ENCODE measurements at regions not wholly inside any gene's neighbourhood (a gene's known extent, or its start where the extent isn't known, plus 50 kb on each side); places are given as distances from the start of the nearest gene placed in this dataset.

DNA sequence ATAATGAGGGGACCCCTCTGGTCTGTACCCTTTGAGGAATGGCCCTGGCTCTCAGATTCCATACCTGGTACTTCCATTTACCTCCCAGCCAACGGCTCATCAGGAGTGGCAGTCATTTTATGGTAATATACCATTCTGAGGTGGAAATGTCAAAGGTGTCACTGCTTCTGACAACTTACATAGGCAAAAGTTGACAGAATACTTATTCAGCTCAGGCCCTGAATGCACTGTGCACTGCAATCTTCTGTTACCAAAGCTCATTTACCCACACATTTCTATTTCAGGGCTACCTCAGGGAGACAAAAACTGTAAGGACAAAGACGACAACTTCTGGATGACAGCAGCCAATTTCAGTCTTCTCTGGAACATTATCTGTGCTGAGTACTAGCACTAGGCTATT, 212.2 kb upstream of the TMEM260 start:
- TF ChIP-seq POLR2A (IDR thresholded peaks at IDR 0.05): no peak
- TF ChIP-seq, protein P1, sequence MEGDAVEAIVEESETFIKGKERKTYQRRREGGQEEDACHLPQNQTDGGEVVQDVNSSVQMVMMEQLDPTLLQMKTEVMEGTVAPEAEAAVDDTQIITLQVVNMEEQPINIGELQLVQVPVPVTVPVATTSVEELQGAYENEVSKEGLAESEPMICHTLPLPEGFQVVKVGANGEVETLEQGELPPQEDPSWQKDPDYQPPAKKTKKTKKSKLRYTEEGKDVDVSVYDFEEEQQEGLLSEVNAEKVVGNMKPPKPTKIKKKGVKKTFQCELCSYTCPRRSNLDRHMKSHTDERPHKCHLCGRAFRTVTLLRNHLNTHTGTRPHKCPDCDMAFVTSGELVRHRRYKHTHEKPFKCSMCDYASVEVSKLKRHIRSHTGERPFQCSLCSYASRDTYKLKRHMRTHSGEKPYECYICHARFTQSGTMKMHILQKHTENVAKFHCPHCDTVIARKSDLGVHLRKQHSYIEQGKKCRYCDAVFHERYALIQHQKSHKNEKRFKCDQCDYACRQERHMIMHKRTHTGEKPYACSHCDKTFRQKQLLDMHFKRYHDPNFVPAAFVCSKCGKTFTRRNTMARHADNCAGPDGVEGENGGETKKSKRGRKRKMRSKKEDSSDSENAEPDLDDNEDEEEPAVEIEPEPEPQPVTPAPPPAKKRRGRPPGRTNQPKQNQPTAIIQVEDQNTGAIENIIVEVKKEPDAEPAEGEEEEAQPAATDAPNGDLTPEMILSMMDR (IDR thresholded peaks at IDR 0.05): no peak
- H3K27ac ChIP-seq: no peak overlapping the region
- intact Hi-C loops (cut with DNase I; ENCODE audit: low total_unique reads): no loop called here
- DNase-seq: no peak
- no peaks in the 10 kb centered on the region for H3K4me1 ChIP-seq
- H3K4me3 ChIP-seq: no peak overlapping the region
- no peaks in the 10 kb centered on the region for H3K36me3 ChIP-seq (ENCODE audit: low read depth, missing control alignments)
- 89 to 95% methylated on average over 2 of the region's 2 CpGs for WGBS, 2 donors
- no peaks in the 10 kb centered on the region for H3K9me3 ChIP-seq
- H3K27me3 ChIP-seq: no peaks in the 10 kb centered on the region

DNA sequence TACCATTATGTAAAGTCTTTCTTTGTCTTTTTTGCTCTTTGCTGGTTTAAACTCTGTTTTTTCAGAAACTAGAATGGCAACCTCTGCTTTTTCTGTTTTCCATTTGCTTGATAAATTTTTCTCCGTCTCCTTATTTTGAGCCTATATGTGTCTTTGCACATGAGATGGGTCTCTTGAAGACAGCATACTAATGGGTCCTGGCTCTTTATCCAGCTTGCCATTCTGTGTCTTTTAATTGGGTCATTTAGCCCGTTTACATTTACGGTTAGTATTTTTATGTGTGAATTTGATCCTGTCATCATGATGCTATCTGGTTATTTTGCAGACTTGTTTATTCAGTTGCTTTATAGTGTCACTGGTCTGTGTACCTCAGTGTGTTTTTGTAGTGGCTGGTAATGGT, 207.9 kb upstream of the TMEM260 start:
- intact Hi-C loops (cut with DNase I; ENCODE audit: low total_unique reads): no loop called here
- Histone ChIP-seq H3K27me3 (no peaks in the 10 kb centered on the region), H3K4me1 (no peaks in the 10 kb centered on the region), H3K36me3 (ENCODE audit: low read depth, missing control alignments) (no peaks in the 10 kb centered on the region), H3K9me3 (no peaks in the 10 kb centered on the region), H3K27ac (no peak overlapping the region), H3K4me3 (no peak overlapping the region)
- TF ChIP-seq, protein P1 (IDR thresholded peaks at IDR 0.05): no peak
- TF ChIP-seq POLR2A (IDR thresholded peaks at IDR 0.05): no peak
- WGBS, 2 donors: 91 to 95% methylated on average over 3 of the region's 3 CpGs
- no peak for DNase-seq

DNA sequence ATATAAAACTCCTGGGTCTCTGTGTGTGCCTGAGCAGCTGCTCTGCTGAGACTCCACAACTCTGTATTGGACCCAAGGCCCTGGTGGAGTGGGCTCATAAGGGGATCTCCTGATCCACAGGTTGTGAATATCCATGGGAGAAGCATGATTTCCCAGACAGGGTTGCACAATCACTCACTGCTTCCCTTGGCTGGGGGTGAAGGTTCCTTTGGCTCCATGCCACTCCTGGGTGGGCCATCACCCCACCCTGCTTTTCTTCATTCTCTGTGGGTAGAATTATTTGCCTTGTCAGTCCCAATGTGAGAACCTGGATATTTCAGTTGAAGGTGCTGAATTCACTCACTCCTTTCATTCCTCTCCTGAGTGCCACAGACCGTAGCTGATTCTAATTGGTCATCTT, 205.2 kb upstream of the TMEM260 start:
- Histone ChIP-seq H3K36me3 (ENCODE audit: low read depth, missing control alignments) (no peaks in the 10 kb centered on the region), H3K4me1 (no peaks in the 10 kb centered on the region), H3K9me3 (no peaks in the 10 kb centered on the region), H3K27me3 (no peaks in the 10 kb centered on the region), H3K4me3 (no peak overlapping the region), H3K27ac (no peak overlapping the region)
- TF ChIP-seq, protein P1 (IDR thresholded peaks at IDR 0.05): no peak
- no peak for TF ChIP-seq POLR2A (IDR thresholded peaks at IDR 0.05)
- intact Hi-C loops (cut with DNase I; ENCODE audit: low total_unique reads): no loop called here
- 92 to 97% methylated on average over 1 of the region's 1 CpG for WGBS, 2 donors
- DNase-seq: no peak

DNA sequence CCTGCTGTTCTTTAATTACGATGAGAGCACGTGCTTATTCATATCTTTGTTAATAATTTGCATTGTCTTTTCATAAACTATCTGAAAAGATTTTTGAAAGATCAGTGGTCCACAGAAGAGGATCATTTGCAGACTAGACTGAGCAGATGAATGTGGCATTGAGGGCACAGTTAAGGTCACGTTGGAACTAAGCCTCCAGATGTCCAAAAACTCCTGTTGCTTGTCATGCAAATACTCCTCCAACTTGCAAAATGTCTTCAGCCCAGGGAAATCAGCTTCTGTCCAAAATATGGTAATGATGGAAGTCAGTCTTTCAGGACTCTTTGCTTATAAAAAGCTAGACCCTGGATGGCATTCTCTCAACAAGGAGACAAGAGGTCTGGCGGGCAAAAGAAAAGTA, 201.6 kb upstream of the TMEM260 start:
- Histone ChIP-seq H3K27me3 (no peaks in the 10 kb centered on the region), H3K27ac (no peak overlapping the region), H3K9me3 (no peaks in the 10 kb centered on the region), H3K4me3 (no peak overlapping the region), H3K36me3 (ENCODE audit: low read depth, missing control alignments) (no peaks in the 10 kb centered on the region), H3K4me1 (no peaks in the 10 kb centered on the region)
- WGBS, 2 donors: 80 to 86% methylated on average over 4 of the region's 4 CpGs
- DNase-seq: no peak
- intact Hi-C loops (cut with DNase I; ENCODE audit: low total_unique reads): no loop called here
- no peak for TF ChIP-seq POLR2A (IDR thresholded peaks at IDR 0.05)
- TF ChIP-seq, protein P1 (IDR thresholded peaks at IDR 0.05): no peak

DNA sequence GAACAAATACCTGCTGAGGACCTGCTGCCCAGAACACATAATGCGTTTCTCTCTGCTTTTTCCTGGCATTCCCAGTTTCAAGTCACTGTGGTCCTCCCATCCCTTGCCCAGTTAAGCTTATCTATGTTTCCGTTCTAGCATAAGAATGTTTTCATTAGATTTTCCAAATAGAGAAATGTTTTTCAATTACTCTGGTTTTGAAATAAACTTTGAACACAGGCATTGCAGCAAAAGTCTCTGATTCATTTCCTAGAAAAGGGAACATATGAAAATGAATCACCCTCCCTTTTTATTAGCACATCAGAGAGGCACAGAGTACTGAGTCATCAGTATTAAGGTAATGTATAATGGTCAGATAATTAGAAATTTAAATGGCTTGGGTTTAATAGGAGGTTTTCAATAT, 201.1 kb upstream of the TMEM260 start:
- Histone ChIP-seq H3K27ac (no peak overlapping the region), H3K27me3 (no peaks in the 10 kb centered on the region), H3K4me1 (no peaks in the 10 kb centered on the region), H3K36me3 (ENCODE audit: low read depth, missing control alignments) (no peaks in the 10 kb centered on the region), H3K9me3 (no peaks in the 10 kb centered on the region), H3K4me3 (no peak overlapping the region)
- intact Hi-C loops (cut with DNase I; ENCODE audit: low total_unique reads): no loop called here
- WGBS, 2 donors: 49 to 51% methylated on average over 2 of the region's 2 CpGs
- TF ChIP-seq, protein P1 (IDR thresholded peaks at IDR 0.05): no peak
- no peak for TF ChIP-seq POLR2A (IDR thresholded peaks at IDR 0.05)
- DNase-seq: no peak

All from testis (tissue), 2 donors.